ENCODE measurements at regions not wholly inside any gene's neighbourhood (a gene's known extent, or its start where the extent isn't known, plus 50 kb on each side); places are given as distances from the start of the nearest gene placed in this dataset.

DNA sequence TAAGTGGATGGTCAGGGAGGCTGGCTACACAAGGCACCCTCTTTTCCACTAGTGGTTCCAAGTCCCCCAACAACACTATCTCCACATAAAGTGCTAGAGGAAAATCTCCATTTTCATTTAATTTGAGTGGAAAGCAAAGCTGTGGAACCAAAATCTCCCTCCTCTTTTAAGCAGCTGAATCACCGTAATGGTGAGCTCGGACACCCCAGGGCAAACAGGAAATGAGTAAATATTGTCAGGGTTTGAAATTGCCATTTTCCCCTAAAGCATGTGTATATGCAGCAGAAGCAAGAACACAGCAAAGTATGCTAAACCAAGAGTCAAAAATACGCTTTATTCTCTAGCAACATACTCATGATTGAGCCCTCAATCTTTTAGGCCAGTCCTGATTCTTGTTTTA lies 143.7 kb downstream of the GPAM start:
- DNase-seq (ENCODE audit: low read depth in 2 of 2), result no peak

DNA sequence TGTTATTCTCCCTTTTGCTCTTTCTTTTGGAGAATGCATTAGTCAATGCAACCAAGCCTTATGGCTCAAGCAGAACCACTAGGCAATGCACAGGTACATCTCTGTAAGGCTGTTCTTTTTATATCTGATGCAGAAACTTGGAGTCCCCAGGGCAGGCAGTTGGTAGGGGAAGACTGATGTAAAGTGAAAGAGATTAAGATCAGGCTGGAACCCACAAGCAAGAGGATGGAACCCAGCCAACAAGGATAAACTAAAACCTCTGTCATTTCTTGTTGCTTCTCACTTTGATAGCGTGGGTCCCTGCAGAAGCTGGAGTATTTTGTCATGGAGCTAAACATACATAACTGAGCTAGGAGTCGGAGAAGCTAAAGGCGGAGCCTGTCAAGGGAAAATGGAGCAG lies 142.9 kb downstream of the GPAM start:
- no peak for DNase-seq (ENCODE audit: low read depth in 2 of 2)

DNA sequence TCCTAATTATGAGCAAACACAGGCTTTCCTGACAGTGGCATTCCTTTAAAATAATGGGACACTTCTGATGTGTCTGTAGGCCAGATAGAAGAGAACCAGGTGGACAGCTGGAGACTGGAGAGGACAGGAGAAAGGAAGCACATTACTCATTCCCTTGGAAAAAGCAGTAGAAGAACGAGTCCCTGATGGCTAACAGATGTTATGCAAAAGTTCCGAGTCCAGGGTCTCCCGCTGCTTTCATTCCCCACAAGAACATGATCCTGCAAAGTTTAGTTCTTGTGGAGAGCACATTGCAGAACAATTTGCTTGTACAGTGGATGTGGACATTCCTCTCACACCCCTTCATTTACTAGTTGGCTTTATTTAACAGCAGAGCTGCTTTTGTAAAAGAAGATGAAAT lies 137.6 kb downstream of the GPAM start:
- no peak for DNase-seq (ENCODE audit: low read depth in 2 of 2)

DNA sequence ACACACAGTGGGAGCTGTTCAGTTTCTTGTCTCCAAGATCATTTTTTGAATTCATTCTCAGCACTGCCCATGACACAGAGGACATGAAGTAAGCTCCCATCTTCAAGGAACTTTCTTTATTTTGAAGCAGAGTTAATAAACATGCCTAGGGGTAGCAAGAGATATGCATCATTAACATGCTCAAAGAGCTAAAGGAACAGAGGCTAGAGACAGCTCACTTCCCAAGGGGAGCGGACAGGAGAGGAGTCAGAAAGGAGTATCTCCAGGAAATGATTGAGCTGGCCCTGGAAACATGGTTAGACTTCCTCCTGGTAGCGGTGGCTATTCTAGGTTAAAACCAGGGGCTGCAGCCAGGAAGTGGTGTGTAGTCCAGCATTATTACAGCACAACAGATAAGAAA lies 135.9 kb downstream of the GPAM start:
- DNase-seq (ENCODE audit: low read depth in 2 of 2), result no peak

DNA sequence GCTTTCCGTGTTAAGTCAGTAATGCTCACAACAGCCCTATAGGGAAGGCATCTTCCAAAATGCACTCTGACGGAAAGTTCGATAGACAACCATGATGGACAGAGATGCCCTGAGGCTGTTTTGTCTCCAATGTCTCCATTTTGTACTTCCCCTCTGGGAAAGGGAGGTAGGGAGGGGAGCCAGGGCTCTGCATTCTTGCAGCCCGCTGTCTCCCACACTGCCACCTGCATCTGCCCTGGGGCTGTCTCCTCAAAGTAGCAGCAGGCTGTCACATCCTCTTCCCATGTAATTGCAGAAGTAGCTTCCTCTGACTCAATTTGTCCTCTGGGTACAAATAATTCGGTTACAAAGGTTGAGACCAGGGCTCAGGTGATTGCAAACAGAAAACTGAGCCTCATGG lies 131.4 kb downstream of the GPAM start:
- no peak for DNase-seq (ENCODE audit: low read depth in 2 of 2)

DNA sequence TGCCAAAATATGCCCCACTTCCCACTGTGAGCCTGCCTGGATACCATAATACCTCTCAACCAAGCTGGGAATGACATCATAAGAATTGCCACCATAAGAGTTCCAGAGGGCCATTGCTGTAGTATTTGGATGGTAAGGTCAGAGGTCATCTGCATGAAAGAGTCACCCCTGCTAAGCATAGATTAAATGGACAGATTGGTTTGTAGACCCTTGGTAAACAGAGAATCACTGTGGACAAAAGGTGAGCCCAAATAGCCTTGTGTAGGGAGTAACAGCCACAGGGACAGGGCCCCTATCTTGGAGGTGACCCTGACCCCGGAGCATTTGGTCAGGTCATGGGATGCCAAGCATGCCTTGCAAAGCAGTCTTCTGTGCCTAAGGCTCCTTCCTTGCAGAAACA lies 129.7 kb downstream of the GPAM start:
- DNase-seq (ENCODE audit: low read depth in 2 of 2), result no peak

DNA sequence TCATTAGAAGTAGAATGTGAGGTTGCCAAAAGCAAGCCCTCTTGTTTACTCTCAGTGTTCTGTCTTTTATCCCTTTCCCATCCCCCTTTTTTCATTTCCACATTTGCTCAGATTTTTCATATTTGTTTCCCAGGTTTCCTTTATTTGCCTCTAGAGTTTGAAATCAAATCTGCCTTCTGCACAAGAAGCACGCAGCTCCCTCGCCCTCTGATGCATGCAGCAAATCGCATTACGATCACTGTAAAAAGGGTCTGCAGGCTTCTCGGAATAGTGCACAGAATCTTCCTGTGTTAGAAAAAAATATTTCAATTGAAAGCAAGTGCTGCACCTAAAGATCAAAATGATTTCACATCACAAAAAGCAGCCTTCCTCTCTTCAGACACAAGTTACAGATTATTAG lies 129.0 kb downstream of the GPAM start:
- DNase-seq (ENCODE audit: low read depth in 2 of 2), result no peak

DNA sequence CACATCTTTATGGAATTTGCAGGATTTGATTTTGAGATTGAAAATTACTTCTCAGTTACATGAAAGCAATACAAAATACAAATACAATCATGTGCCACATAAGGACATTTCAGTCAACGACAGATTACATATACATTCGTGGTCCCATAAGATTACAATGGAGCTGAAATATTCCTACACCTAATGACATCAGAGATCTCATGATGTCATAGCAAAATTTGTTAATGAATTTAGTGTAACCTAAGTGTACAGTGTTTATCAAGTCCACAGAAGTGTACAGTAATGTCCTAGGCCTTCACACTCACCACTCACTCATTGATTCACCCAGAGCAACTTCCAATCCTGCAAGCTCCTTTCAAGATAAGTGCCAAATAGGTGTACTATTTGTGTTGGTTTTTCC lies 126.5 kb downstream of the GPAM start:
- no peak for DNase-seq (ENCODE audit: low read depth in 2 of 2)

DNA sequence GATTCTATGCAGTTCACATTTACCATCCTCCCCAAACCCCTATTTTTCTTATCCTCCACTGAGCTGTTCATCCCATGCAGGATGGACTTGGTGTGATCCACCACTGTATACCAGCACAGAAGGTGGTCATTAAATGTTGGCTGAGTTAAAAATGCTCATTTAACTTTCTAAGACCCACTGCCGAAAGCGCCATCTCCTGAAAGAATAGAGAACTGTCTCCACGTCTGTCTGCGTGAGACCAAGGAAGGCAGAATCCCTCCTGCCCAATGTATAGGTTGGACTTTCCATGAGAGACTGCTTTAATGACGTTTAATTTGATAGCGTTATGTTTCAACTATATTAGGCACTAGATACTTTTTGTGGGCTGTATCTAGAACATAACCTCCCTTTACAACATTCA lies 124.3 kb downstream of the GPAM start:
- no peak for DNase-seq (ENCODE audit: low read depth in 2 of 2)

DNA sequence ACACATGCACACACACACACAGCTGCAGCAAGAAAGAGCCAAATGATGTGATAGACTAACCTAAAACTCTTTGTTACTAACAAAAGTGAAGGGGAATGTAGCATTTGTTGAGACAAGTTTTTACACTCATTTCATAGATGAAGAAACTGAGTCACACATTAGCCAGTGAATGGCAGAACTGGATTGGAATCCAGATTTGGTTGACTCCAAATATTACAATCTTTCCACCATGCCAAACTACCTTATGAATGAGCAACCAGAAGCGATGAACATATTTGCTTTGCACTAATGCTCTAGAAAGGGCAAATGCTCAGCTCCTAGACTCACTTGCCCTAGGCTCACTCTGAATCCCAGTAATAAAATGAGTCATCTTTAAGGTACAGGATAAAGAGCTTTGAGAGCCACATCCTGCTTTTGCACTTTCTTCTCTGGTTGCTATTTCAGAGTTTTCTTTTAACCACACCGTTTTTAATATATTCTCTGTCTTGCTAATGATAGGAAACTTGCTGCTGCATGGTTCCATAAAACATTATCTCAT lies 111.9 kb downstream of the GPAM start:
- DNase-seq (ENCODE audit: low read depth in 2 of 2), result no peak

DNA sequence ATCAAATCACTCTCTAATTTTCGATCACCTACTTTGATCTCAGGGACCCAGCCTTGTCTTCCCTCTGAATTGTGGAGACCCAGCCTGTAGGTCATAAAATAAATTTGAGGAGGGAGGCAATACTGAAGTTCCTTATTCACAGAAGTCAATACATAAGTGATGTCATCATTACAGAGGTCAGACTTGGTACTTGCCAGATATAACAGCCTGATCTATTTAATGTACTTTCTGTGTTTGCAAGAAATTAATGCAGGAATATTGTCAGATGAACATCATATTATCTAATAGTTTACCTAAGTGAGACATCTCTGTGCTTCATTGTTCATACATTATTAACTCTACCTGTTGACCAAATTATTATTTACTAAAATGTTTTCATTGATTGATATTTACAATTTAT lies 105.6 kb downstream of the GPAM start:
- no peak for DNase-seq (ENCODE audit: low read depth in 2 of 2)

DNA sequence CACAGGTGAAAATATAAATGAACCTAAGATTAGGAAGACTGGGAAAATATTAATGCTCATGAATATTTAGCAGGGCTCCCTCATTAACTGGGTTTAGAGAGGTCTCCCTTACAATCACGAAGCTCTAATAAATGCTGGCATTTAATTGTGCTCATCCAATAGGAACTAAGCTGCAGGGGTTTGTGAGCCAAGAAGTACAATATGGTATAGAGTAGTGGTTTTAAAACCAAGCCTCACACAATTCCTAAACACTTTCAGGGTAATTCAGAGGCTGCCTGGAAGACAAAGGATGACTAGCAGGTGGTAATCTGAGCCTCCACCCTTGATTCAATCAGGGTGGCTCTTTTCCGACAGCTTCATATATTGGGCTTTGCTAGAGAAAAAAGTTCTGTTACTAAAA lies 103.3 kb downstream of the GPAM start:
- no peak for DNase-seq (ENCODE audit: low read depth in 2 of 2)

DNA sequence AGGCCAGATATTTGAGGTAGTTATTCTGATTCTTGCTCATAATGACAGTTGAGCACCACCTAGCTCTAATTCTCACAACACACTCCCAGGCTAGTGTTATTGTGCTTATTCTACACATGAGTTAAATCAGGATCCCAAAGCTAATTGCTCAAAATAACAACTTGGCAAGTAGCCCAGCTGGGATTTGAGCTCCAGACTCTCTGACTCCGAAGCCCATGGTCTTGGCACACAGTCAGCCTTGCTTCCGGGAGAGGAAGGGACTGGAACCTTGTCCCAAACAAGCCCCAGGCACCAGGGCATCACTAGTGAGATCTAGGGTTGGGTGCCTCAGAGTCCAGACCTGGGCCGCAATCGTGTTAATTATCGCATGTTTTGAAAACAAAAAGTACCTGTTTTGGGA lies 101.4 kb downstream of the GPAM start:
- DNase-seq (ENCODE audit: low read depth in 2 of 2), result no peak

DNA sequence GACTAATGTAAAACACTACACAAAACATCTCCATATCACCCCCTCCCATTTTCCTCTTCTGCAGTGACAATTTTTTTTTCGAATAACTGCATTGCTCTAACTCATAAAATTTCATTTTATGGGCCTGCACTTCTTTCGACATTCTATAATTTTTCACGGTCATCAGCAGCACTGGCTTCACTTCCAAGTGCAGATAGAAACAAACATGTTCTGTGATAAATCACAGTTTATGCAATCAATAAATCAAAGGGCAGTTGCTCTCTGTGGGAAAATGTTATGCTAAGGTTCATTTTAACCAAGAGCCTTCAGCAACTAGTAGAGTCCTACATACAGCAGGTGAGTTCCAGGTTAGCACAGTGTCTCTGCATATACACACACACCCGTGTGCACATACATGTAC lies 100.1 kb downstream of the GPAM start:
- DNase-seq (ENCODE audit: low read depth in 2 of 2), result no peak

DNA sequence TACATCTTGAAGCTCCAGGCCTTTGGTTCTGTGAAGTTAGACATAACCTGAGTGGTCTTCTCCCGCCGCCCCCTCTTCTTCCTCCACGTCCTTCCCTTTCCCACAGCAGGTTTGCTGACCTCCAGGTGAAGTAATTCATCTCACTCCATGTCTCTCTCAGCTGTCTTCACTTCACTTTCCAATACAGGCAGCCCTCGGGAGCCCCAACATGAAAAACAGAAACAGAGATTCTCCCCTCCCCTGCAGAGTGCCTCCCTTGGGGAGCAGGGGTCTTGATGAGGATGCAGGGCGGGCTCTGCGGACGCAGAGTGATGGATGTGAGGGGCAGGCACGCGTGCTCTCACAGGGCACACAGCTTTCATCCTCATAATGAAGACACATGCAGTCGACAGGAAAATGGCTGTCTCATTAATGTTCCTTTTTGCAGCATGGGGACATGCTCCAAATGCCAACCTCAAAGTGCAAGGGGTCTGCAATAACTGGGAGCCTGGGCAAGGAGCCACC lies 95.6 kb downstream of the GPAM start:
- no peak for DNase-seq (ENCODE audit: low read depth in 2 of 2)

DNA sequence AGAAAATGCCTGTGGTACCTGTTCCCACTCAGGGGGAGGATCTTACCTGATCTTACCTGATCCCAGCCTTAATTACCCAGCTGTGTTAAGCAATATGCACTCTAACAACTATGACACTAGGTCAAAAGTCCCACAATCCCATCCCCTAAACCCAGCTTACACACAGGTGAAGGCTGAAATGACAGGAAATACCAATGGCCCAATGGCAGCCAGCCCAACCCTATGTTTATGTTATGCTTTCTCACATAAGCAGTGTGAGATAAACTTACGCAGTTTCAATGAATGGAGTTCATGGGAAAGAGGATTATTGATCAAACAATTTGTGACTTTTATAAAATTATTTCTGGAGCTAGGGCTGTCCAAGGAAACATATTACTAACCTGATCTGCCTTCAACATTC lies 91.9 kb downstream of the GPAM start:
- no peak for DNase-seq (ENCODE audit: low read depth in 2 of 2)

DNA sequence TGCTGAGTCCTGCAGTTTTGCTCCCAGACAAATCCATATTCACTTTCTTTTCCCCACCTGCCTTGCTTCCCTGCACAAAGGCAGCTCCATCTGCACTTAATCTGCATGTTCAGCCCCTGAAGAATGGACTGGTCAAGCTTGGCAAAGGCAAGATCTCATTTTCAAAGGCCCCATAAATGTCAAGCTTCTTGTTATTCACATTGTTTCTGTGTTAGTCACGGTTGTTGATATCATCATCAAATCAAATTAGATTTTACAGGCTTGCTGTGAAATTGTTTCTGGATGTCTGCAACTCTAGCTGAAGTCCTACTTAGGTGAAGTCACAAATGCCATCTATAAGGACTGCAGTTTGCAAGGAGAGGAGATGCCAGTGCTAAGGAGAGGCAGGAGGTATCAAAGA lies 91.0 kb downstream of the GPAM start:
- DNase-seq (ENCODE audit: low read depth in 2 of 2), result no peak

DNA sequence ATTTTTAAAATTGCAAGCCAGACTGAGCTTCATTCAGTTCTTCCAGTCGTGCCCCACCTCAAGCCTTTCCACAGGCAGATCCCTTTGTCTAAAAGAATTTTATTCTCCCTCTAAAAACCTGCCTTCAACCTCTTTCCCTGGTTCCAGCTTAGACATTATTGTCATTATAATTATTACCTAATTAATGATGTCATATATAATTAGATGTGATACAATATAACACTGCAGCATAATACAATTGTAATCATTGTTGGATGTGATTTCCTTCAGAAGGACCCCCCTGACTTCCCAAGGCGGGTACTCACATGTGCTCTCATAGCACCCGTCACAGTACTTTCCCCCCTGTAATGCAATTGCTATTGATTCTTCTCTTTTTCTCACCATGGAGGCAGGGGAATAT lies 88.6 kb downstream of the GPAM start:
- DNase-seq (ENCODE audit: low read depth in 2 of 2), result no peak

DNA sequence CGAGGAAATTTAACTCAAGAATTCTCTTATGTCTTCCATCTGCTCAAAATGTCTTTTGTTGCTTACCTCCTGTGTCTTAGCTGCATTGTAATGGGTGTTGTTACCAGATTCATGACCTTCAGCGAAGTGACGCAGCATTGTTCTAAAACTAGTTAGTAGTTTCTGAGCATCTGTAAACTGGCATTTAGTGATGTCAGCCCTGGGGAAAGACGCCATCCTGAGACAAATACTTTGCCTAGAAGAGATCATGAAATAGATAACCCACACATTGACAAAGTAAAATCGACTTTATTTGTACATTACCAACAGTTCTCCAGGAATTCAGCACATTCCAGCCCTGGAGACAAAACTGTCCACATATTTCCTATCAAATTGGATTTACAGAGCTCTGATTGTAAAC lies 87.8 kb downstream of the GPAM start:
- DNase-seq (ENCODE audit: low read depth in 2 of 2), result no peak

DNA sequence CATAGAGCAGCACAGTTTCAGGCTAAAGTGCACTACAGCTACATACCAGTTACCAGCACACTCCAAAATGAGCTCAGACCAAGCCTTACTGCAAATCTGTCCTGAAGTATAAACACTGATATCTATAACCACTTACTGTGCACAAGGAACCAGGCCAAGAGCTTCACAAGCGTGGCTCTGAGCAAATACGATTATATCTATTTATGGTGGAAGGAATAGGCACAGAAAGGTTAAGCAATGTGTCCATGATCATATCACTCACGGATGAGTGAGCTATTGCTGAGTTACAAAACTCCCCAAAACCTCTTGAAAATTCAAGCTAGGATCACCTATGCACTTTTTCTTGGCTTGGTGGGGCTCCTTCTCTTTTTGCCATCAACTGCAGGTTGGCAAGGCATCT lies 84.9 kb downstream of the GPAM start:
- no peak for DNase-seq (ENCODE audit: low read depth in 2 of 2)
